B cell (primary cell): ENCODE measurements at regions not wholly inside any gene's neighbourhood (a gene's known extent, or its start where the extent isn't known, plus 50 kb on each side); places are given as distances from the start of the nearest gene placed in this dataset.

Experiments used
- ATAC-seq: fragments of 200-7000 bp; cut with Tn5 transposase; one replicate; pipeline ENCODE4 v1.10.0; 2021; ENCODE audit warnings: low read depth, mild to moderate bottlenecking, moderate number of reproducible peaks, moderate library complexity
- CTCF ChIA-PET: fragments of 350-600 bp; sonication (Branson Sonifier 250); formaldehyde crosslinking; loops from one replicate; lab custom pipeline; 2021; ENCODE audit warnings: antibody characterized with exemption, inconsistent platforms; lab: Charles Lee
- POLR2A ChIA-PET: fragments of 350-600 bp; sonication (Branson Sonifier 250); formaldehyde crosslinking; loops from one replicate; lab custom pipeline; 2021; ENCODE audit warnings: antibody characterized with exemption; lab: Charles Lee
- DNase-seq: peaks from one replicate; pipeline ENCODE4 v3.0.0; 2013
- H2AFZ ChIP-seq: 2 replicates; pipeline ENCODE4 v1.6.1; 2012; ENCODE audit warnings: mild to moderate bottlenecking, low read depth, low read length; ENCODE audit not compliant: insufficient read depth, poor library complexity, severe bottlenecking
- H3K27ac ChIP-seq, 2 donors: 1 replicate in 1 of 2; 2 replicates in 1 of 2; pipeline ENCODE4 v1.5.1; 2012 to 2013; ENCODE audit warnings: low read length in 2 of 2, mild to moderate bottlenecking in 2 of 2, moderate library complexity in 1 of 2
- H3K27me3 ChIP-seq, 4 experiments: fragments of 200-600 bp in 1 of 4; sonication (generic) in 1 of 4; replicated peaks in 1 of 4; 1 replicate in 2 of 4; 2 replicates in 2 of 4; pipeline versions ENCODE4 v1.6.1 to v1.7.0; 2013 to 2016; ENCODE audit warnings: low read length in 3 of 4, mild to moderate bottlenecking in 2 of 4, mixed read lengths in 1 of 4, moderate library complexity in 1 of 4; ENCODE audit not compliant: insufficient read depth in 4 of 4, control insufficient read depth in 3 of 4; ENCODE audit errors: control extremely low read depth in 1 of 4
- H3K36me3 ChIP-seq, 2 experiments: replicated peaks in 1 of 2; 1 replicate in 1 of 2; 2 replicates in 1 of 2; pipeline versions ENCODE4 v1.6.1 to v1.7.1; 2013; ENCODE audit warnings: low read length in 1 of 2; ENCODE audit not compliant: insufficient read depth in 2 of 2, control insufficient read depth in 1 of 2; ENCODE audit errors: control extremely low read depth in 1 of 2, extremely low read depth in 1 of 2
- H3K4me1 ChIP-seq, 2 donors: fragments of 200-600 bp in 1 of 2; sonication (generic) in 1 of 2; 1 replicate in 1 of 2; 2 replicates in 1 of 2; pipeline versions ENCODE4 v1.5.1 to v1.6.1; 2013 to 2017; ENCODE audit warnings: low read length in 2 of 2; ENCODE audit not compliant: control insufficient read depth in 2 of 2, insufficient read depth in 2 of 2
- H3K4me2 ChIP-seq: replicated peaks from 2 replicates; pipeline ENCODE3; 2012; ENCODE audit warnings: mild to moderate bottlenecking, low read depth, low read length; ENCODE audit not compliant: poor library complexity, severe bottlenecking
- H3K4me3 ChIP-seq, 5 experiments: fragments of 200-600 bp in 1 of 5; sonication (generic) in 1 of 5; 1 replicate in 3 of 5; 2 replicates in 2 of 5; pipeline versions ENCODE4 v1.5.1 to v1.7.0; 2011 to 2016; ENCODE audit warnings: low read length in 4 of 5, mild to moderate bottlenecking in 4 of 5, low read depth in 2 of 5, control low read depth in 1 of 5, moderate library complexity in 1 of 5; ENCODE audit not compliant: insufficient read depth in 1 of 5; ENCODE audit errors: control extremely low read depth in 1 of 5, extremely low read depth in 1 of 5
- H3K79me2 ChIP-seq: fragments of 200-600 bp; sonication (generic); one replicate; pipeline ENCODE4 v1.6.0; 2016; ENCODE audit warnings: low read length; ENCODE audit not compliant: control insufficient read depth, insufficient read depth
- H3K9ac ChIP-seq: fragments of 200-600 bp; sonication (generic); 2 replicates; pipeline ENCODE4 v1.6.1; 2017; ENCODE audit warnings: mild to moderate bottlenecking, low read length, moderate library complexity
- H3K9me3 ChIP-seq, 3 donors: one replicate each; pipeline versions ENCODE4 v1.6.1 to v1.7.1; 2013; ENCODE audit warnings: low read length in 2 of 3; ENCODE audit not compliant: control insufficient read depth in 2 of 3, insufficient read depth in 1 of 3; ENCODE audit errors: control extremely low read depth in 1 of 3
- H4K20me1 ChIP-seq: 2 replicates; pipeline ENCODE4 v1.6.0; 2012; ENCODE audit warnings: mild to moderate bottlenecking, low read length; ENCODE audit not compliant: insufficient read depth, control insufficient read depth, poor library complexity, severe bottlenecking
- H3K27ac Mint-ChIP-seq: one replicate; pipeline ENCODE4 v1.8.0; 2021; ENCODE audit warnings: mixed read lengths
- H3K27me3 Mint-ChIP-seq: one replicate; pipeline ENCODE4 v1.8.0; 2021; ENCODE audit warnings: mixed read lengths
- H3K4me1 Mint-ChIP-seq: one replicate; pipeline ENCODE4 v1.8.0; 2021; ENCODE audit warnings: mixed read lengths
- H3K4me3 Mint-ChIP-seq: one replicate; pipeline ENCODE4 v1.8.0; 2021; ENCODE audit warnings: mixed read lengths
- H3K9me3 Mint-ChIP-seq: one replicate; pipeline ENCODE4 v1.8.0; 2022; ENCODE audit warnings: mixed read lengths; ENCODE audit not compliant: insufficient read depth
- EZH2 ChIP-seq: IDR thresholded peaks from 2 replicates; pipeline ENCODE4 v1.6.1; 2012; ENCODE audit warnings: borderline replicate concordance, low read depth, mild to moderate bottlenecking, moderate library complexity, low read length; ENCODE audit not compliant: insufficient read depth, poor library complexity, severe bottlenecking
- WGBS: methylation state at CpG from one replicate; pipeline ENCODE4 v1.1.5; 2013; ENCODE audit warnings: missing lambda C conversion rate; ENCODE audit not compliant: insufficient coverage; 5-methylcytosine and 5-hydroxymethylcytosine counted together
- intact Hi-C: fragments of 100-400 bp; cut with micrococcal nuclease; formaldehyde crosslinking; loops from one replicate; pipeline ENCODE4 v1.10.0; 2022
- TF ChIP-seq, protein P1 (sequence below): fragments of 200-600 bp; IDR thresholded peaks from one replicate; pipeline ENCODE4 v1.8.0; 2022; ENCODE audit warnings: antibody characterized with exemption, mild to moderate bottlenecking

DNA sequence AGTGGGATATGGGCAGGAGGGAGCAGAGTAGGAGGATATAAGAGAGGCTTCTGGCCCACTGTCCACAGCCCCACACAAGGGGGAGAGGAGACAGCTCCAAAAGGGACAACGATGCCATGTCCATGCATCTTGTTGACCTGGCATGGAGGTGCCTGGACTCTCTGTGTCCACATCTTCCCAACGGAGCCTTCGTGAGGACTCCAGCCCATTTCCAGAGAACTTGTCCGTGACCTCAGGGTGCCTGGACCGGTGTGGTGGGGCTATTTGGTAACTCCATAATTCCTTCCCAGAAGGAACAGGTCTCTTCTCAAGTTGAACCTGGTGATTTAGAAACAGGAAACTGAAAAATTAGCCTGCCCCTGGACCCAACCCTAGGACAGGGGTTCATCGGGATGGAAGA lies 133.9 kb downstream of the CYP26B1 start:
- no peaks in the 10 kb centered on the region for H3K79me2 ChIP-seq
- ATAC-seq (no peak), DNase-seq (no peak)
- Mint-ChIP-seq H3K27me3 (no peaks in the 10 kb centered on the region), H3K9me3 (peaks cover 3% of the 10 kb centered on the region), H3K4me3 (no peak overlapping the region), H3K27ac (no peak overlapping the region), H3K4me1 (no peaks in the 10 kb centered on the region)
- intact Hi-C loops, result no loop called here
- H3K4me1 ChIP-seq, result no peaks in the 10 kb centered on the region
- H3K36me3 ChIP-seq, result no peaks in the 10 kb centered on the region
- TF ChIP-seq, protein P1, sequence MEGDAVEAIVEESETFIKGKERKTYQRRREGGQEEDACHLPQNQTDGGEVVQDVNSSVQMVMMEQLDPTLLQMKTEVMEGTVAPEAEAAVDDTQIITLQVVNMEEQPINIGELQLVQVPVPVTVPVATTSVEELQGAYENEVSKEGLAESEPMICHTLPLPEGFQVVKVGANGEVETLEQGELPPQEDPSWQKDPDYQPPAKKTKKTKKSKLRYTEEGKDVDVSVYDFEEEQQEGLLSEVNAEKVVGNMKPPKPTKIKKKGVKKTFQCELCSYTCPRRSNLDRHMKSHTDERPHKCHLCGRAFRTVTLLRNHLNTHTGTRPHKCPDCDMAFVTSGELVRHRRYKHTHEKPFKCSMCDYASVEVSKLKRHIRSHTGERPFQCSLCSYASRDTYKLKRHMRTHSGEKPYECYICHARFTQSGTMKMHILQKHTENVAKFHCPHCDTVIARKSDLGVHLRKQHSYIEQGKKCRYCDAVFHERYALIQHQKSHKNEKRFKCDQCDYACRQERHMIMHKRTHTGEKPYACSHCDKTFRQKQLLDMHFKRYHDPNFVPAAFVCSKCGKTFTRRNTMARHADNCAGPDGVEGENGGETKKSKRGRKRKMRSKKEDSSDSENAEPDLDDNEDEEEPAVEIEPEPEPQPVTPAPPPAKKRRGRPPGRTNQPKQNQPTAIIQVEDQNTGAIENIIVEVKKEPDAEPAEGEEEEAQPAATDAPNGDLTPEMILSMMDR, result no peak
- no peak for TF ChIP-seq EZH2
- no peak overlapping the region for H3K4me2 ChIP-seq
- ChIA-PET POLR2A (no interaction called here), CTCF (no interaction called here)
- no peak overlapping the region for H3K4me3 ChIP-seq
- H3K27me3 ChIP-seq, result no peaks in the 10 kb centered on the region
- peaks cover 0 to 16% (median 0%) of the 10 kb centered on the region in 3 donors for H3K9me3 ChIP-seq
- H2AFZ ChIP-seq, result no peak overlapping the region
- WGBS, result 82% methylated on average over 2 of the region's 6 CpGs
- no peaks in the 10 kb centered on the region for H4K20me1 ChIP-seq
- H3K27ac ChIP-seq, result no peak overlapping the region
- H3K9ac ChIP-seq, result no peak overlapping the region

DNA sequence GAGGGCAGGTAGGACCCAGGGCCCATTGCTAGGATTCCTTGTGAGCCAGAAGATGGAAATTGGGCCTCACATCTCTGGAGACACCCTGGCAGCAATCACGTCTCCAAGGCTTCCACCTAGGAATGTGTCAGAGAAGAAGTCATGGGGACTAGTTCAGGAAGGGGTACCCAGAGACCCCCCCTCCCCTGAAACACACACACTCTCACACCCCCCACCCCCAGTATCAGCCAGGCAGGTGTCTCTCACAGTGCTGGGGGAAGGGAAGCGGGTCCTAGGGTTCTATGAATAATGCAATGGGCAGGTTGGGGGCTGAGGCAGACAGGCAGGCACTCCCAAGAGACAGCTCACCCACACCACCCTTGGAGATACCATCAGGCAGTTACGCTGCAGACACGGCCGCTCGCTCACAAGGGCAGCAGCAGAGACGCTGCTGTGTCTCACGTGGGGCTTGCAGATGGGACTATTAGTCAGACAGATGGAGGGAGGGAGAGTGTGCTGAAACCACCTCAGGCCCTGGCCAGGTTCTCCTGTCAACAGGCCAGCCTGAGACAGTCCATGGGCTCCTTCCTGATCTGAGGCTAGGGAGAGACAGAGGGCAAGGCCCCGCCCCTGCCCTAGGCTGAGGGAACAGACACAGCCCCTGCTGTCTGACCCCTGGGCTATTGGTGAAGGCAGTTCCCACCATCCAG lies 134.6 kb downstream of the CYP26B1 start:
- Histone ChIP-seq H3K36me3 (no peaks in the 10 kb centered on the region), H3K9me3 (peaks cover 0 to 18% (median 0%) of the 10 kb centered on the region in 3 donors), H3K4me3 (no peak overlapping the region), H3K27me3 (no peaks in the 10 kb centered on the region), H2AFZ (no peak overlapping the region), H4K20me1 (no peaks in the 10 kb centered on the region), H3K9ac (no peak overlapping the region), H3K4me1 (no peaks in the 10 kb centered on the region), H3K4me2 (no peak overlapping the region), H3K79me2 (no peaks in the 10 kb centered on the region), H3K27ac (no peak overlapping the region)
- Mint-ChIP-seq H3K4me1 (no peaks in the 10 kb centered on the region), H3K27ac (no peak overlapping the region), H3K9me3 (peaks cover 3% of the 10 kb centered on the region), H3K4me3 (no peak overlapping the region), H3K27me3 (no peaks in the 10 kb centered on the region)
- ATAC-seq, result no peak
- ChIA-PET POLR2A (no interaction called here), CTCF (no interaction called here)
- no peak for DNase-seq
- WGBS, result 67% methylated on average over 4 of the region's 9 CpGs
- intact Hi-C loops, result no loop called here
- TF ChIP-seq EZH2, result no peak
- TF ChIP-seq, protein P1, result no peak
